ENCODE measurements at regions not wholly inside any gene's neighbourhood (a gene's known extent, or its start where the extent isn't known, plus 50 kb on each side); places are given as distances from the start of the nearest gene placed in this dataset.
"Not testable (repeated sequence)": the region's sequence is repeated elsewhere in the genome, so short reads cannot be mapped to it uniquely, and the experiment has no call there.

GRCh38 chr3:8315526-8315925, 186.1 kb upstream of the LMCD1 start:
- TF ChIP-seq MAX (IDR thresholded peaks at IDR 0.05; ENCODE audit: insufficient read depth, insufficient read length); POLR2A (IDR thresholded peaks at IDR 0.05; ENCODE audit: low read depth, low read length); EZH2 (IDR thresholded peaks at IDR 0.05; ENCODE audit: borderline replicate concordance, low read depth, low read length, severe bottlenecking); CTCF (IDR thresholded peaks at IDR 0.05; ENCODE audit: extremely low read depth in 1 of 2, insufficient read depth in 1 of 2, low read depth in 1 of 2, low read length in 2 of 2); POLR2AphosphoS5 (IDR thresholded peaks at IDR 0.05; ENCODE audit: insufficient read depth, low read depth, low read length); MYC (IDR thresholded peaks at IDR 0.05; ENCODE audit: low read depth, low read length); JUN (IDR thresholded peaks at IDR 0.05; ENCODE audit: borderline replicate concordance, insufficient read depth, insufficient read length, low read depth): not testable (repeated sequence)

Measured in endothelial cell of umbilical vein (primary cell).